Keratinocyte (primary cell): ENCODE measurements at regions not wholly inside any gene's neighbourhood (a gene's known extent, or its start where the extent isn't known, plus 50 kb on each side); places are given as distances from the start of the nearest gene placed in this dataset.

Source experiments
- DNase-seq: peaks from one replicate; pipeline ENCODE4 v3.0.0-alpha.2; 2011; ENCODE audit warnings: low read depth, missing footprints, low spot score
- FAIRE-seq: peaks from 2 replicates; lab custom pipeline; 2011; peaks lifted over from hg19 to GRCh38; lab: Jason Lieb, UNC
- H2AFZ ChIP-seq: 2 replicates; pipeline ENCODE4 v1.6.0; 2012; ENCODE audit warnings: low read length, control low read depth, inconsistent platforms; ENCODE audit not compliant: control insufficient read depth
- H3K27ac ChIP-seq: 2 replicates; pipeline ENCODE4 v1.5.1; 2011; ENCODE audit warnings: low read length; ENCODE audit not compliant: control insufficient read depth, insufficient read depth
- H3K27me3 ChIP-seq: 3 replicates; pipeline ENCODE4 v1.6.0; 2011; ENCODE audit warnings: low read length; ENCODE audit not compliant: control insufficient read depth, insufficient read depth; ENCODE audit errors: extremely low read depth
- H3K36me3 ChIP-seq, 2 experiments: 2 replicates in 1 of 2; 3 replicates in 1 of 2; pipeline ENCODE4 v1.5.1; 2011; ENCODE audit warnings: low read length in 2 of 2, mild to moderate bottlenecking in 1 of 2; ENCODE audit not compliant: control insufficient read depth in 2 of 2, insufficient read depth in 2 of 2; ENCODE audit errors: extremely low read depth in 1 of 2
- H3K4me1 ChIP-seq: 3 replicates; pipeline ENCODE4 v1.5.1; 2011; ENCODE audit warnings: low read length; ENCODE audit not compliant: control insufficient read depth, insufficient read depth; ENCODE audit errors: extremely low read depth
- H3K4me2 ChIP-seq: 3 replicates; pipeline ENCODE4 v1.6.0; 2011; ENCODE audit warnings: low read depth, low read length; ENCODE audit not compliant: control insufficient read depth, insufficient read depth; ENCODE audit errors: extremely low read depth
- H3K4me3 ChIP-seq, 3 experiments: fragments of 200-600 bp in 1 of 3; sonication (generic) in 1 of 3; 2 replicates in 2 of 3; 3 replicates in 1 of 3; pipeline ENCODE4 v1.5.1; 2011 to 2016; ENCODE audit warnings: low read length in 3 of 3, mild to moderate bottlenecking in 3 of 3, control low read depth in 2 of 3, inconsistent platforms in 1 of 3, low read depth in 1 of 3, mixed read lengths in 1 of 3, mixed run types in 1 of 3, moderate library complexity in 1 of 3; ENCODE audit not compliant: control insufficient read depth in 2 of 3, insufficient read depth in 2 of 3; ENCODE audit errors: extremely low read depth in 1 of 3
- H3K79me2 ChIP-seq: 2 replicates; pipeline ENCODE4 v1.6.0; 2012; ENCODE audit warnings: low read length; ENCODE audit not compliant: control insufficient read depth, insufficient read depth
- H3K9ac ChIP-seq: 3 replicates; pipeline ENCODE4 v1.6.0; 2011; ENCODE audit warnings: low read length; ENCODE audit not compliant: control insufficient read depth, insufficient read depth; ENCODE audit errors: extremely low read depth
- H3K9me1 ChIP-seq: 3 replicates; pipeline ENCODE4 v1.6.0; 2011; ENCODE audit warnings: low read length; ENCODE audit not compliant: control insufficient read depth, insufficient read depth; ENCODE audit errors: extremely low read depth
- H3K9me3 ChIP-seq: 2 replicates; pipeline ENCODE4 v1.5.1; 2012; ENCODE audit warnings: low read depth, low read length; ENCODE audit not compliant: control insufficient read depth
- H4K20me1 ChIP-seq: 3 replicates; pipeline ENCODE4 v1.6.0; 2011; ENCODE audit warnings: low read length; ENCODE audit not compliant: control insufficient read depth, insufficient read depth; ENCODE audit errors: extremely low read depth
- EZH2 ChIP-seq: IDR thresholded peaks from one replicate; pipeline ENCODE4 v1.6.1; 2012; ENCODE audit warnings: inconsistent platforms, mild to moderate bottlenecking, low read length, moderate library complexity
- dilution Hi-C: fragments of 300-500 bp; cut with MboI; formaldehyde crosslinking; loops from one replicate; pipeline ENCODE4 v1.7.0; 2020; ENCODE audit warnings: low sequenced_read_pairs; ENCODE audit not compliant: extremely low pct_ligation_motif_present
- TF ChIP-seq, protein P1 (sequence below), 3 experiments: IDR thresholded peaks in 1 of 3; conservative IDR thresholded peaks in 1 of 3; optimal IDR thresholded peaks in 1 of 3; 2 replicates in 2 of 3; 3 replicates in 1 of 3; pipeline versions ENCODE3 to v1.5.1; 2011; ENCODE audit warnings: low read length in 3 of 3, mild to moderate bottlenecking in 3 of 3, moderate library complexity in 2 of 3, control low read depth in 1 of 3, inconsistent platforms in 1 of 3; ENCODE audit not compliant: insufficient read depth in 2 of 3; ENCODE audit errors: extremely low read depth in 1 of 3

DNA sequence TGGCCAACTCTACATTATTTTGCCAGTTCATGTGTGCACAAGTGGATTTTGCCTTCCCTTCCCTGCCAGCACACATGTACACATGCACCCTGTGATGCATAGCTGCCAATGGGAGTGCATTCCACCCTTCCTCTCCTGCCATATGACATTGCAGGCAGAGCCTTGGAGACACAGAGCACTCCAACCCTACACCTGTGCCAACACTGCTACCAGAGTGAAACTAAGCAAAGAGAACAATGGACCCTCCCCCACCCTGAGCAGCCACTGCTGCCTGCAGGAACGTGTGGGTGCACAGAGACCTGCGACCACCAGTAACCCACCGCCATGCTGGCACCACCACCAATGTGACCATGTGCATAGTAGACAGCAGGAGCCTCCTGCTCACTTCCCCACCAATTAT, 78.4 kb downstream of the ITM2A start:
- Histone ChIP-seq H3K4me3 (no peak overlapping the region), H3K9me3 (no peaks in the 10 kb centered on the region), H3K27me3 (no peaks in the 10 kb centered on the region), H3K27ac (no peak overlapping the region), H3K9me1 (no peaks in the 10 kb centered on the region), H4K20me1 (no peaks in the 10 kb centered on the region), H3K36me3 (no peaks in the 10 kb centered on the region), H3K9ac (no peak overlapping the region), H3K4me1 (no peaks in the 10 kb centered on the region), H3K79me2 (no peaks in the 10 kb centered on the region), H3K4me2 (no peak overlapping the region), H2AFZ (no peak overlapping the region)
- dilution Hi-C loops = no loop called here
- DNase-seq (no peak), FAIRE-seq (no peak)
- TF ChIP-seq, protein P1, sequence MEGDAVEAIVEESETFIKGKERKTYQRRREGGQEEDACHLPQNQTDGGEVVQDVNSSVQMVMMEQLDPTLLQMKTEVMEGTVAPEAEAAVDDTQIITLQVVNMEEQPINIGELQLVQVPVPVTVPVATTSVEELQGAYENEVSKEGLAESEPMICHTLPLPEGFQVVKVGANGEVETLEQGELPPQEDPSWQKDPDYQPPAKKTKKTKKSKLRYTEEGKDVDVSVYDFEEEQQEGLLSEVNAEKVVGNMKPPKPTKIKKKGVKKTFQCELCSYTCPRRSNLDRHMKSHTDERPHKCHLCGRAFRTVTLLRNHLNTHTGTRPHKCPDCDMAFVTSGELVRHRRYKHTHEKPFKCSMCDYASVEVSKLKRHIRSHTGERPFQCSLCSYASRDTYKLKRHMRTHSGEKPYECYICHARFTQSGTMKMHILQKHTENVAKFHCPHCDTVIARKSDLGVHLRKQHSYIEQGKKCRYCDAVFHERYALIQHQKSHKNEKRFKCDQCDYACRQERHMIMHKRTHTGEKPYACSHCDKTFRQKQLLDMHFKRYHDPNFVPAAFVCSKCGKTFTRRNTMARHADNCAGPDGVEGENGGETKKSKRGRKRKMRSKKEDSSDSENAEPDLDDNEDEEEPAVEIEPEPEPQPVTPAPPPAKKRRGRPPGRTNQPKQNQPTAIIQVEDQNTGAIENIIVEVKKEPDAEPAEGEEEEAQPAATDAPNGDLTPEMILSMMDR (optimal IDR thresholded peaks at IDR 0.05 in 1 of 3, IDR thresholded peaks at IDR 0.05 in 1 of 3, conservative IDR thresholded peaks at IDR 0.05 in 1 of 3; ENCODE audit: extremely low read depth in 1 of 3, insufficient read depth in 2 of 3, low read length in 3 of 3) = no peak
- TF ChIP-seq EZH2 = no peak

DNA sequence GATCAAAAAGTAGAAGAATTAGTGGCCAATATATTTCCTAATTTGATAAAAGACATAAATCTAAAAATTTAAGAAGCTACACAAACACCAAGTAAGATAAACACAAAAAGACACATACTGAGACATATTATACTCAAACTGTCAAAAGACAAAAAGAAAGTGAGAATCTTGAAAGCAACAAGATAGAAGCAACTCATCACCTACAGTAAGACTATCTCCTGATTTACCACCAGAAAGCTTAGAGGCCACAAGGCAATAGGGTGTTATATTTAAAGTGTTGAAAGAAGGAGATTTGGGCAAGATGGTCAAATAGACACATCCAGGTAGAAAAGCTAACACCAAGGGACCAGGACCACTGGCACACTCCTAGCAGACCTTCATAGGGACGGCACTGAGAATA, 79.4 kb downstream of the ITM2A start:
- DNase-seq (no peak), FAIRE-seq (no peak)
- TF ChIP-seq EZH2 = no peak
- TF ChIP-seq, protein P1 (optimal IDR thresholded peaks at IDR 0.05 in 1 of 3, IDR thresholded peaks at IDR 0.05 in 1 of 3, conservative IDR thresholded peaks at IDR 0.05 in 1 of 3; ENCODE audit: extremely low read depth in 1 of 3, insufficient read depth in 2 of 3, low read length in 3 of 3) = no peak
- no peak overlapping the region for H3K9ac ChIP-seq
- H3K27me3 ChIP-seq = no peaks in the 10 kb centered on the region
- no peak overlapping the region for H3K4me3 ChIP-seq
- H2AFZ ChIP-seq = no peak overlapping the region
- no peaks in the 10 kb centered on the region for H3K79me2 ChIP-seq
- no peak overlapping the region for H3K27ac ChIP-seq
- no peaks in the 10 kb centered on the region for H3K9me1 ChIP-seq
- dilution Hi-C loops = no loop called here
- no peak overlapping the region for H3K4me2 ChIP-seq
- H3K4me1 ChIP-seq = no peaks in the 10 kb centered on the region
- no peaks in the 10 kb centered on the region for H3K36me3 ChIP-seq
- H4K20me1 ChIP-seq = no peaks in the 10 kb centered on the region
- no peaks in the 10 kb centered on the region for H3K9me3 ChIP-seq
